Mucosa of rectum (tissue), 2 donors: ENCODE measurements at regions not wholly inside any gene's neighbourhood (a gene's known extent, or its start where the extent isn't known, plus 50 kb on each side); places are given as distances from the start of the nearest gene placed in this dataset.

Source experiments
- H3K27ac ChIP-seq, 2 donors: one replicate each; pipeline ENCODE4 v1.7.0; 2013; ENCODE audit warnings: inconsistent platforms in 2 of 2, low read depth in 2 of 2, low read length in 2 of 2
- H3K27me3 ChIP-seq, 2 donors: one replicate each; pipeline ENCODE4 v1.7.0; 2013; ENCODE audit warnings: low read length in 2 of 2; ENCODE audit not compliant: control insufficient read depth in 2 of 2, insufficient read depth in 2 of 2
- H3K36me3 ChIP-seq, 2 donors: one replicate each; pipeline ENCODE4 v1.7.0; 2013; ENCODE audit warnings: low read length in 2 of 2; ENCODE audit not compliant: control insufficient read depth in 2 of 2, insufficient read depth in 2 of 2
- H3K4me1 ChIP-seq, 2 donors: one replicate each; pipeline ENCODE4 v1.7.0; 2013; ENCODE audit warnings: low read length in 2 of 2, mild to moderate bottlenecking in 1 of 2; ENCODE audit not compliant: control insufficient read depth in 2 of 2, insufficient read depth in 2 of 2
- H3K4me3 ChIP-seq, 2 donors: one replicate each; pipeline ENCODE4 v1.7.0; 2013; ENCODE audit warnings: low read length in 2 of 2
- H3K9ac ChIP-seq, 2 donors: one replicate each; pipeline ENCODE4 v1.7.0; 2013; ENCODE audit warnings: low read length in 2 of 2, low read depth in 1 of 2, mild to moderate bottlenecking in 1 of 2
- H3K9me3 ChIP-seq, 2 donors: one replicate each; pipeline ENCODE4 v1.7.0; 2013; ENCODE audit warnings: low read length in 2 of 2; ENCODE audit not compliant: control insufficient read depth in 2 of 2
- donor health status: healthy.
- donor health status: Normal muscosa, but diverticular disease.

DNA sequence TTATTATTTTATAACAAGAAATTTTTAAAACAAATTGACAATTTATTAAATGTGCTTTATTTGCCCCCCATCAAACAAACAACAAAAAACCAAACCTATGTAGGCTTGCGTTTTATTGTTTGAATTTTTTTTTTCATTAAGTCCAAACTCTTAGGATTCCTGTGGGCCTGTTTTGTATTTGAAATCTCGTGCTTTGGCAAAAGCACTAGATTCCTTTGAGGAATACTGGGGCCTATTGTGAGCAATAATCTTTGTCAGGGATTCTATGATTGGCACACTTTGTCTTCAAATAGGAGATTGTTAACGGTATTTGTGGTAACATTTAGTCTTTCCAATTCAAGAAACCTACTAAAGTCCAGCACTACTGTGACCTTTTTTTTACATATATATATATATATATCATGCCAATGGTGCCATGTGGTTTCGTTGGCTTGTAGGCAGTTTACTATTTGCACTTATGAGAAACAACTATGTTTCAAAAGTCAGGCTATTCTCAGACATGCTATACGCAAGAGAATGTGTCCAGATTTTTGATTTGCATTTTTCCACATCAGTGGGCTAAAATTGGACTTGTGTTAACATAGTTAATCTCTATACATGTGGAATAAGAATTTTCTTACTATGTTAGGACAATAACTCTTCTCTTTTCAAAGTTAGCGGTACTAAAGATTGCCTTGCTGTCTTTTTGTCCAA is 70.4 kb upstream of the GREM2 start:
- no peaks in the 10 kb centered on the region for H3K36me3 ChIP-seq
- no peak overlapping the region for H3K27ac ChIP-seq
- no peaks in the 10 kb centered on the region for H3K4me1 ChIP-seq
- no peaks in the 10 kb centered on the region for H3K27me3 ChIP-seq
- no peaks in the 10 kb centered on the region for H3K9me3 ChIP-seq
- H3K9ac ChIP-seq: no peak overlapping the region
- H3K4me3 ChIP-seq: no peak overlapping the region

DNA sequence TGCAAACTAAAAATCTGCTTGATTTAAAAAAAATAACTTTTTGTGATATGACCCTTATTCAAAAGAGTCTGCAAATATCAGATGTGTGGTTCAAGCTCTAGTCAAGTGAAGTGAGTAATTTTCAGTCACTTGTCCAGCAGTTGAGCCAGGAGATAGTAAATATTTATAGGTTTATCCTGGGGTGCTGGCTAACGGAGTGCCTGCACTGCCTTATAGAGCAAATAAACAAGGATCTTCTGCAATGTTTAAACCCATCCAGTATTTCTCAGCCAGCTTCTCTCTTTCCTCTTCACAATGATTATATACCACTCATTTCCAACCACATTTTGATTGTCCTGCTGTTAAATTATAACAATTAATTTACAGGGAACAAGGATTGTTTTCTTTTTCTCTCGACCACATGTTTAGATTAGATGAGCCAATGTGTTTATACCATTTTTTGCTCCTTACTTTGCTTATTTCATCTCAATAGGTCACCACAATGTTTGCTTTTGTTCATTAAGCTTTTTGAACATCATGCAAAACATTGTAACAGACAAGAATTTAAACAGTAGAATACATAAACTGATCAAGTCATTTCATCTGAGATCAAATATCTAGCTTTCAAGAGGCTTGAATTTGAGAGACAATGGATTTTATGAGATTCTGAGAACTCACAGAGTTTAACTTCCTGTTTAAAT is 60.3 kb upstream of the GREM2 start:
- Histone ChIP-seq H3K36me3 (no peaks in the 10 kb centered on the region), H3K9ac (no peak overlapping the region), H3K9me3 (no peaks in the 10 kb centered on the region), H3K4me1 (no peaks in the 10 kb centered on the region), H3K4me3 (no peak overlapping the region), H3K27me3 (no peaks in the 10 kb centered on the region), H3K27ac (no peak overlapping the region)

DNA sequence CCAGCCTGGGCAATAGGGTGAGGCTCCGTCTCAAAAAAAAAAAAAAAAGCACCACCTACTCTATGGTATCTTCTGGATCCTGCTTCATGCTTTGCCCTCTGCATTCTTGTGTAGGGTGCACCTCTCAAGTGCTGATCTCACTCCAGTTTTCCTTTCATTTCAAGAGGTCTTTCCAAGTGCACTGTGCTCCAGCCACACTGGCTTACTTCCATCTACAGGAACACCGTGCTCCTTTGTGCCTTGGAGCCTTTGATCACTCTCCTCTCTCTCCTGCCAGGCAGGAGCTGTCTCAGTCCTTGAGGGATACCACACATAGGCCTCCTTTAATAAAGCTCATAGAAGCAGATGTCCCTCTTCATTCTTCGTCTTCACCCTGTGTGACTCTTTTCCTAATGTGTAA is 55.4 kb upstream of the GREM2 start:
- Histone ChIP-seq H3K9me3 (no peaks in the 10 kb centered on the region), H3K27ac (no peak overlapping the region), H3K4me1 (no peaks in the 10 kb centered on the region), H3K9ac (no peak overlapping the region), H3K27me3 (no peaks in the 10 kb centered on the region), H3K4me3 (no peak overlapping the region), H3K36me3 (no peaks in the 10 kb centered on the region)

DNA sequence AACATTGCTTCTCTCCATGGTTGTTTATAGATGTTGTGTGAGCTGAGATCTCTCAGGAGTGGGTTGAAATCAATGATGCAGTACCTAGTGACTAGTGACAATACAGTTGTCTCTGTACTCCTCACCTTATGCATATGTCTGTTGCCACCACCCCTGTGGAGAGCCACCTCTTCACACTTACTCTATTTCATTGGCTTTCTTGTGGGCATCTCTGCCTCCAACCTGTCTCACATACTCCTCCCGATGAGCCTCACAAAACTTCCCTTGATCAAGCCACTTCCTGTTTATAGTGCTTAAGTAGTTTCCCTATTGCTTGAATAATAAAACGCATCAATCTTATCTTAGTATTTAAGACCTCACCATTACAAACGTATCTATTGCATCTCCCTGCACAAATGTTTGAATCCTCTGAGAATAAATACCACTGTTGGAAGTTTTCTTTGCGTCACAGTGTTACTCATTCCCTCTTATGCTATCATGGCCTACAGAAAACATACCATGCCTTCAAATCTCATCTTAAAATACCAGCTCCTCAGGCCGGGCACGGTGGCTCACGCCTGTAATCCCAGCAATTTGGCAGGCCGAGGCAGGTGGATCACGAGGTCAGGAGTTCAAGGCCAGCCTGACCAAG is 54.7 kb upstream of the GREM2 start:
- H3K27ac ChIP-seq: no peak overlapping the region
- H3K9ac ChIP-seq: no peak overlapping the region
- H3K36me3 ChIP-seq: no peaks in the 10 kb centered on the region
- H3K9me3 ChIP-seq: no peaks in the 10 kb centered on the region
- no peak overlapping the region for H3K4me3 ChIP-seq
- no peaks in the 10 kb centered on the region for H3K27me3 ChIP-seq
- no peaks in the 10 kb centered on the region for H3K4me1 ChIP-seq

DNA sequence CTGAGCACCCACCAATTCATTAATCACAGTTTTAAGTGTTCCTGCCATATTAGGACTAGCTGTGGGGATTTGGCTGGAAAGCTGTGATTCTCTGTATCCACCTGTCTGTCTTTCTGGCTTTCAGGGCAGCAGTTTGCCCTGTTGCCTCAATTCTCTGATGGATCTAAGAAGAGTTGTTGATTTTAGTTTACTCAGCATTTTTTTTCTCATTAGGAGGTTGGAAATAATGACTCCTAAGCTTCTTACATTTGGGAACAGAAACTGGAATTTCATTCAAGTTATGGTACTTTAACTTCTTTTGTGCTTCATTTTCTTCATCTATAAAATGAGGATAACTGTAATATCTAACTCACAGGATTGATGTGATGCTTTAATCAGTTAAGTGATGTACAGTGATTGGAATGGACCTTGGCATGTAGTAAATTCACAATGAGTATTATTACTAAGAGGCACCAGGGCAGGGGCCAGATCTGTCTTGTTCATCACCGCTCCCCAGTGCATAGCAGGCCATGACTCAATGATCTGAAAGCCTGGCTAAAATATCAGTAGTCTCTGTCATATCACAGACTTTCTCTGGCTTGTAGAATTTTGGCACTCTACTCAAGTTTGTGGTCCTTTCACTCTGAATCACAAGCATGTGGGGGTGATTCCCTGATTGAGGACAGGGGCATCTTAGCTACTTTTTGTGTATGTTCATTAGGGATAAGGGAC is 51.4 kb upstream of the GREM2 start:
- Histone ChIP-seq H3K36me3 (no peaks in the 10 kb centered on the region), H3K27me3 (no peaks in the 10 kb centered on the region), H3K9me3 (no peaks in the 10 kb centered on the region), H3K4me1 (no peaks in the 10 kb centered on the region), H3K4me3 (no peak overlapping the region), H3K9ac (no peak overlapping the region), H3K27ac (no peak overlapping the region)
